Activated CD4-positive, alpha-beta T cell treated with anti-CD3 and anti-CD28 coated beads, Interleukin-2, amount 50 U/mL, for 16 hours (primary cell): ENCODE measurements at regions not wholly inside any gene's neighbourhood (a gene's known extent, or its start where the extent isn't known, plus 50 kb on each side); places are given as distances from the start of the nearest gene placed in this dataset.

Experiments
- DNase-seq: peaks from one replicate; pipeline ENCODE4 v3.0.0-alpha.2; 2020

- DNase-seq = no peak
These were observed 50.1 kb downstream of the CEP43 start for GRCh38 chr6:167049275-167049674.

- DNase-seq = no peak
These were observed 51.7 kb downstream of the CEP43 start for GRCh38 chr6:167050903-167051302.

- no peak for DNase-seq
These were observed 54.8 kb downstream of the CEP43 start for GRCh38 chr6:167053895-167054530.

GRCh38 chr6:167054987-167055386 lies 55.8 kb downstream of the CEP43 start:
- DNase-seq = no peak

GRCh38 chr6:167056370-167056769 lies 57.2 kb downstream of the CEP43 start:
- peak; percentile 72 for DNase-seq

GRCh38 chr6:167058261-167058660 lies 59.1 kb downstream of the CEP43 start:
- DNase-seq = no peak
